Effector CD8-positive, alpha-beta T cell (primary cell): ENCODE measurements at regions not wholly inside any gene's neighbourhood (a gene's known extent, or its start where the extent isn't known, plus 50 kb on each side); places are given as distances from the start of the nearest gene placed in this dataset.
"Not testable (repeated sequence)": the region's sequence is repeated elsewhere in the genome, so short reads cannot be mapped to it uniquely, and the experiment has no call there.

Source experiments
- DNase-seq: peaks from one replicate; lab custom pipeline; 2025; lab: John Stamatoyannopoulos, UW

DNA sequence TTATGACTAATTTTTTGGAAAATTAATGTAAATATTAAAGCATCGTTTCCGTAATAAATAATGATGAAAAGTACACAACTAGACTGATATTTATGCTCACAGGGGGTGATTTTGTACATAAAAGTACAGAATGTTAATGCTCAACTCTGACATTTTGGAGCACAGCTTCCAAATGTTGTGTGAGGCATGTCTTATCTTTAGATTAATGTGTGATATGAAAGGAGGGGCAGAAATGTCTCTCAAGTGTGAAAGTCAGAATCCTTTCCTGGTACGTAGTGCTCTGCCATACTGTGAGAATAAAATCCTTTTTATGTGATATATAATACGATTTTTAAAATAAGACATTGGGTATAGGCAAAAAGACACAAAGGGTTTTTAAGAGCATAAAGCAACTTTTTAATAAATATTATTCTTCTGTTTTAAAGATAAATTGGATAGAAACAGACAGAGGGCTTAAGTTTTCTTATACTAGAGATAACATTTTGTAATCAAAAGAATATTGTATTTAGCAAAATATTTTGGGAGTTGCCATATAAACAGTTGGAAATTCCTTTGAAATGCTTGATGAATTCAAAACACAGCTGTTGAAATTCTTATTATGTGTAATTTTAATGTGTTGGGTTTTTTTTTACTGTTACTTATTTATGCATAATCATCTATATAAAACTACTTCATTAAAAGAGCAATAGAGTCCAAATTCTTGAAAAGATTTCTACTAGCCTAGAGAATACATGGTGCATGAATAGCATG is 389.7 kb downstream of the RAP2B start:
- DNase-seq, result no peak

GRCh38 chr3:153552887-153553604 is 391.0 kb downstream of the RAP2B start:
- no peak for DNase-seq

DNA sequence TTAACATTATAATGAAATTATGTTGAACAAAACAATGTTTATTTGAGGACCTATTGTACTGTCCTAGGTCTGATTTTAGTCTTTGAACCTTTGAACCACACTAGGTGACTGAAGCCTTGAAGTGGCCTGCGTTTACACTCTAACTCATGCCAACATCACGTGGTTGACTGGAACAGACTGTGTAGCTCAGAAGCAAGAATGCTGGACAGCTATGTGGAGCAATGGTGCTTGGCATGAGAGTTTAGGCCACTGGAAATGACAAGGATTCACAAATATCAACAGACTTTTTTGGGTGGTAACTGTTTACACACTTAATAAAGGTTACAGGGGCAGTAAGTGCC is 391.5 kb downstream of the RAP2B start:
- DNase-seq, result no peak

DNA sequence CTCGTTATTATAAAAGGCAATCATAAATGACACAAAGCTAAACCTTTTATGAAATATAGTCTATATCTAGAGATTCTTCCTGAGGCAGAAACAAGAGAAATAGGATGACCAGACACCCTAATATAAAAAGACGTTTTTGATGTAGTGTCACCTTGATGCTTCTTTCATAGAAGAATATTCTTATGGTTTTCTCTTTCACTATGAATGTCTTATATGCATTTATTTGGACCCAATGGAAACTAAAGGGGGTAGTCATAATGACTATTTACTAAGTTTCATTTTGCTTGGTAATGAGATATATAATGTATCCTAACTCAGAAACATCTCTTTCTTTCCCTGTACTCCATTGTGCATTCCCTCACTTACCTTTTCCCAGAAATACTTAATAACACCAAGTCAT is 393.9 kb downstream of the RAP2B start:
- DNase-seq, result no peak

GRCh38 chr3:153559366-153559765 is 397.3 kb downstream of the RAP2B start:
- not testable (repeated sequence) for DNase-seq

- DNase-seq, result no peak
These were observed 405.0 kb downstream of the RAP2B start for GRCh38 chr3:153567011-153567410.

GRCh38 chr3:153567556-153567955 is 405.5 kb downstream of the RAP2B start:
- no peak for DNase-seq

GRCh38 chr3:153570481-153570880 is 408.5 kb downstream of the RAP2B start:
- DNase-seq, result not testable (repeated sequence)

GRCh38 chr3:153572165-153572564 is 410.1 kb downstream of the RAP2B start:
- DNase-seq, result no peak

DNA sequence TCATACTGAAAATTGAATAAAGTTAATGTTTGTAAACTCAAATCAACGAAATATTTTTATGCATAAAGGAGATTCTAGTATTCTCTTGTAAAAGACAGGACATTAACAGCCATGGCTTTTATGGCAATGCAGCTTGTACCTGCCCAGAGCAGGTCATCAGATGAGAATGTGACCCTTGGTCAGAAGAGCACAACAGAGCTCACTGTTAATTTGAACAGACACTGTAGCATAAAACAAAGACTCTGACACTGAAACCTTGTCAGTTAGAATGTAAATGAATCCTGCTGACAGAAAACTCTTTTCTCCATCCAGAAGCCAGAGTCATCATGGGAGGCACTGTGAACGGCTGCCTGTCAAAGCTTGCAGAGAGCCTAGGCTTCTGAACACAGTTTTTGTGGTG is 410.6 kb downstream of the RAP2B start:
- no peak for DNase-seq

- no peak for DNase-seq
These were observed 411.5 kb downstream of the RAP2B start for GRCh38 chr3:153573481-153573880.

GRCh38 chr3:153574445-153574844 is 412.4 kb downstream of the RAP2B start:
- DNase-seq, result no peak

DNA sequence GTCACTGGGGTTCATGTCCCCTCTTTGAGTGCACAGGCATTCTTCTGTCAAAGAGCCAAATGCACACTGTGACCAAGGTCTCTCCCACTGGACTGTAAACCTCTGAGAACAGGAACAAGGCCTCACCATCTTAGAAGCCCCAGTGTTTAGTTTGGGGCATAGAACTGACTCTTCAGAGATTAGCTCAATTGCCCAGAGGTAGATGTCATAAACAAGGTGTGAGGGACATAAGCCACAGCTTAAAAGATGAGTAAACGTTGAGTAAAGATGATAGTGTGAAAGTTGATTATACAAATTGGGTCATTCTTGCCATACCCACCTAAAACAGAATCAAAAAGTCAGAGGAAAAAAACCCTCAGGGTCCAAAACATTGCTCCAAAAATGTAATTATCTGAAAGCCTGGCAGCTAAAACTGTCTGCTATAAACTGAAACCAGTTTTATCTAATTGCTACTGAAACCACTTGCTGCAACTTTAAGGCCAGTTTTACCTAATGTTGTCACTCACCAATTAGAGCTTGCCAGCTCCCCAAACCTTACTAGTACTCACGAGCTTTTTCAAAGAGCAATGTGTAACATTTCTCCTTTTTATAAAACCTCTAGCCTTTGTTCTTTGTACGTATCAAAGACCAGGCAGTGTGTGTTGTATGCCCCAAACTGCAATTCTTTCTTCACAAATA is 415.2 kb downstream of the RAP2B start:
- DNase-seq, result no peak

DNA sequence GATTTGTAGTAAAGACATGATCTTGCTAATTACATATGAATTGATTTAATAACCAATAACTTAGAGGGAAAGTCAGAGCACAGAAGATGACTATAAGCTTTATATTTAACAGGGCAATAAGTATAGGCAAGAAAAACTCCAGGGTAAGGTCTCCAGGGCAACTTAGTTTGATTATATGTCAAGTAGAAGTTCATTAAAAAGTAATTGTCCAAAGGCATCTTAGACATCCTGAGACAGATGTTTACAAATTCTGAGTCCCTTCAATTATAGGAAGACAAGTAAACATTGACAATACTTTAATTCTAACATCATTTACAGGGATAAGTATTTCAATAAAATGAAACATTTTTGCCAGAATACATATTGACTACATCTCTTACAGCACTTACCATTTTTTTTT is 416.0 kb downstream of the RAP2B start:
- no peak for DNase-seq

- no peak for DNase-seq
These were observed 428.0 kb downstream of the RAP2B start for GRCh38 chr3:153590051-153590450.

DNA sequence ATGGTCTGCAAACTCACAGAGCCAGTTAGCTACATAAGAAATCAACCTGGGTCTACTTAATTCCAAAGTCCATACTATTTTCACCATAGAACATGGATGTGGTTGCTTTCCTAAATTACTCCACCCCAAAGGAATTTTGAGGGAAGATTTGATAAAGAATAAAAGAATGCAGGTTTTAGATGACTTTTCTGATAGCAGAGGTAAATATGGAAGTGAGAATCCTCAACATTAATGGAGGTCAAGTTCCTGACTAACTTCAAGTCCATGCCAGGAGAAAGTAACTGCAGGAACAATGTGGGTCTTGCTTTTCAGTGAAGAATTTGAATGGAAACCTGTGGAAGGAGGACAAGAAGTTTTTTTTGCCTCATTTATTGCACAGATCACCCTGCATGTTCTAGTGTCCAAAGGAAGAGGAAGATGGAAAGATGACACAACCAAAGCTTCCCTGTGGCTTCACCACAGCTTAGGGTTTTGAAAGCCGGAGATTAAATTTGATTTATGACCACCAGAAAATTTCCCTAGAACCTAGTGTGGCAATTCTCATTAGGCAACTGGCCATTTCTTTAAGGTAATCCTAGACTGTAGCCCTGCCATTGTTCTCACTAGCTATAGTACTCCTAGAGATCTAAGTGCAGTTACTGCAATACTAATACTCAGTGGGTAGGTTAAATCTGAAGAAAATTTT is 429.7 kb downstream of the RAP2B start:
- DNase-seq, result no peak

- DNase-seq, result no peak
These were observed 433.3 kb downstream of the RAP2B start for GRCh38 chr3:153595186-153595815.

DNA sequence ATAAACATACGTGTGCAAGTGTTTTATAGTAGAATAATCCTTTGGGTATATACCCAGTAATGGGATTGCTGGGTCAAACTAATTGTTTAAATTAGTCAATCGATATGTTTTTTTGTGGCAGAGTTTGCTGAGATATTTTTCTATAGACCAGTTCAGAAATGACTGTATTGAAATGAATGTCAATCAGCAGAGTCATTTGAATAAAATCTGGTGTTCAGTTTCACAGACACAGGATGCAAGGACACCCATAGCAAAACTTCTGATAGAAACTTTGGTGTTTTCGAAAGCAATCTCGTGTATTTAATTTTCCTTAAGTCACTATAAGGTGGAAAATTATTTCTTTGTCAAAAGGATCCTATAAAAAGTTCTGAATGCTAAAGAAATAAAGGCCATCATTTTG is 434.4 kb downstream of the RAP2B start:
- no peak for DNase-seq

GRCh38 chr3:153599685-153600084 is 437.7 kb downstream of the RAP2B start:
- DNase-seq, result no peak

- no peak for DNase-seq
These were observed 438.9 kb downstream of the RAP2B start for GRCh38 chr3:153600896-153601295.

- DNase-seq, result no peak
These were observed 439.4 kb downstream of the RAP2B start for GRCh38 chr3:153601374-153601853.

DNA sequence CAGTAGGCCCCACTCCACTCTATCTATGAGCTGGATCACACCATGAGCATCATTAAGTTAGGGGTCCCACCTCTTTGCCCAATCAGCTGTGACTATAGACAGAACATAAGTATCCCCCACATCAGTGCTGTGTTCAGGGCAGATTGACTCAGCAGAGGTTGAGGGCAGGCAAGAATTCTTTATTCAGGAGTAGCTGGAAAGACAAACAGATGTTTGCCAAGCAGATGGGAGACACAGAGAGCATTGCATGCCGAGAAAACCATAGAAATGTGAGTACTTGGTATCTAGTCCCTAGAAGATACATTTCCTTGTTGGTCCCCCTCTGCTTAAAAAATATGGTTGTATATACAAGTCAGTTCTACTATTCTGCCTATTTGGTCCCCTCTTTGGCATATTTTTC is 440.8 kb downstream of the RAP2B start:
- no peak for DNase-seq
